PC-9 (cell line): ENCODE measurements at regions not wholly inside any gene's neighbourhood (a gene's known extent, or its start where the extent isn't known, plus 50 kb on each side); places are given as distances from the start of the nearest gene placed in this dataset.

Experiments used
- BruUV-seq: library from RNA; stranded (reverse); fragments of 400-500 nt; replicated peaks from 2 replicates; lab custom pipeline; 2021; lab: Mats Ljungman, UMichigan
- CTCF ChIA-PET: fragments of 300-600 bp; sonication (Branson Sonifier 250); formaldehyde crosslinking; loops from one replicate; lab custom pipeline; 2022; ENCODE audit warnings: antibody characterized with exemption; lab: Charles Lee
- POLR2A ChIA-PET: fragments of 300-600 bp; sonication (Branson Sonifier 250); formaldehyde crosslinking; loops from one replicate; lab custom pipeline; 2022; ENCODE audit warnings: antibody characterized with exemption; ENCODE audit not compliant: unreplicated experiment; lab: Charles Lee
- DNase-seq, 2 experiments: peaks; one replicate each; pipeline versions ENCODE4 v3.0.0 to v3.0.0-alpha.2; 2015 to 2022; ENCODE audit warnings: mixed read lengths in 1 of 2
- H2AFZ ChIP-seq: fragments of 200-600 bp; sonication (generic); 2 replicates; pipeline ENCODE4 v1.8.1; 2017; ENCODE audit warnings: antibody characterized with exemption
- H3F3A ChIP-seq: fragments of 200-600 bp; sonication (generic); 2 replicates; pipeline ENCODE4 v1.8.1; 2017; ENCODE audit warnings: antibody characterized with exemption, mild to moderate bottlenecking, low read depth; ENCODE audit not compliant: insufficient read depth
- H3K27ac ChIP-seq: fragments of 200-600 bp; sonication (generic); 2 replicates; pipeline ENCODE4 v1.6.1; 2016; ENCODE audit warnings: mixed run types
- H3K27me3 ChIP-seq: fragments of 200-600 bp; sonication (generic); 2 replicates; pipeline ENCODE4 v1.6.1; 2016; ENCODE audit warnings: low read depth, mixed run types; ENCODE audit not compliant: insufficient read depth
- H3K36me3 ChIP-seq: fragments of 200-600 bp; sonication (generic); 2 replicates; pipeline ENCODE4 v1.6.1; 2016; ENCODE audit warnings: low read depth, mixed run types
- H3K4me1 ChIP-seq: fragments of 200-600 bp; sonication (generic); replicated peaks from 2 replicates; pipeline ENCODE4 v1.6.1; 2016; ENCODE audit warnings: mixed run types; ENCODE audit not compliant: insufficient read depth
- H3K4me2 ChIP-seq: fragments of 200-600 bp; sonication (generic); 2 replicates; pipeline ENCODE4 v1.6.1; 2017; ENCODE audit warnings: mixed run types
- H3K4me3 ChIP-seq: fragments of 200-600 bp; sonication (generic); 2 replicates; pipeline ENCODE4 v1.6.1; 2016; ENCODE audit warnings: mixed run types
- H3K79me2 ChIP-seq: fragments of 200-600 bp; sonication (generic); 2 replicates; pipeline ENCODE4 v1.6.1; 2017; ENCODE audit warnings: low read depth, mixed run types
- H3K9me2 ChIP-seq: fragments of 200-600 bp; sonication (generic); 2 replicates; pipeline ENCODE4 v1.8.1; 2017; ENCODE audit warnings: mild to moderate bottlenecking; ENCODE audit not compliant: insufficient read depth
- H3K9me3 ChIP-seq: fragments of 200-600 bp; sonication (generic); 2 replicates; pipeline ENCODE4 v1.8.1; 2016; ENCODE audit warnings: low read depth; ENCODE audit not compliant: insufficient read depth
- H4K20me1 ChIP-seq: fragments of 200-600 bp; sonication (generic); 2 replicates; pipeline ENCODE4 v1.8.1; 2017; ENCODE audit not compliant: insufficient read depth
- EZH2 ChIP-seq: fragments of 200-600 bp; sonication (generic); IDR thresholded peaks from 2 replicates; pipeline ENCODE4 v1.8.0; 2017; ENCODE audit warnings: antibody characterized with exemption, low read depth
- intact Hi-C: fragments of 100-400 bp; cut with micrococcal nuclease; formaldehyde crosslinking; loops from one replicate; pipeline ENCODE4 v1.10.0; 2022; ENCODE audit not compliant: unreplicated experiment
- TF ChIP-seq, protein P1 (sequence below): fragments of 200-600 bp; sonication (generic); conservative IDR thresholded peaks from 2 replicates; pipeline ENCODE4 v1.6.1; 2017; ENCODE audit warnings: mixed run types, antibody characterized with exemption, mild to moderate bottlenecking, moderate library complexity

DNA sequence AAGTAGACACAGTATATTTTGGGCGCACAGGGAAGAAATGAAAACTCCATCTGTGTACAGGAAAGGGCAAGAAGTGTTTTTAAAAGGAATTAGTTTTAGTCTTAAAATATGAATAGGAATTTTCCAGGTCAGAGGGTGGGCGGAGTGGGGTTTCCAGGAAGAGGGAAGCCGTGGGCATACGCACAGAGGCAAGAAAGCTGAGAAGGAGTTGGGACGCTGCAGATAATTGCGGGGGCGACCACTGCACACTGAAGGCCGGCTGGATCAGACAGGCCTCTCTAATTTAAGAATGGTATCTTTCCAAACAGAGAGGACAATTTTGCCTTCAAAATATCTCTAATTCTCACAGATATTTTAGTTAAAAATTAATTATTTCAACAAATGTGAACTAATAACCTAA is 189.1 kb upstream of the INHBA start:
- ChIA-PET CTCF (no interaction called here), POLR2A (no interaction called here)
- H3K4me3 ChIP-seq, result no peak overlapping the region
- TF ChIP-seq, protein P1, sequence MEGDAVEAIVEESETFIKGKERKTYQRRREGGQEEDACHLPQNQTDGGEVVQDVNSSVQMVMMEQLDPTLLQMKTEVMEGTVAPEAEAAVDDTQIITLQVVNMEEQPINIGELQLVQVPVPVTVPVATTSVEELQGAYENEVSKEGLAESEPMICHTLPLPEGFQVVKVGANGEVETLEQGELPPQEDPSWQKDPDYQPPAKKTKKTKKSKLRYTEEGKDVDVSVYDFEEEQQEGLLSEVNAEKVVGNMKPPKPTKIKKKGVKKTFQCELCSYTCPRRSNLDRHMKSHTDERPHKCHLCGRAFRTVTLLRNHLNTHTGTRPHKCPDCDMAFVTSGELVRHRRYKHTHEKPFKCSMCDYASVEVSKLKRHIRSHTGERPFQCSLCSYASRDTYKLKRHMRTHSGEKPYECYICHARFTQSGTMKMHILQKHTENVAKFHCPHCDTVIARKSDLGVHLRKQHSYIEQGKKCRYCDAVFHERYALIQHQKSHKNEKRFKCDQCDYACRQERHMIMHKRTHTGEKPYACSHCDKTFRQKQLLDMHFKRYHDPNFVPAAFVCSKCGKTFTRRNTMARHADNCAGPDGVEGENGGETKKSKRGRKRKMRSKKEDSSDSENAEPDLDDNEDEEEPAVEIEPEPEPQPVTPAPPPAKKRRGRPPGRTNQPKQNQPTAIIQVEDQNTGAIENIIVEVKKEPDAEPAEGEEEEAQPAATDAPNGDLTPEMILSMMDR, result no peak
- no peak for TF ChIP-seq EZH2
- no peak overlapping the region for H3K27ac ChIP-seq
- no peaks in the 10 kb centered on the region for H3K79me2 ChIP-seq
- no peaks in the 10 kb centered on the region for H3F3A ChIP-seq
- H2AFZ ChIP-seq, result no peak overlapping the region
- no peaks in the 10 kb centered on the region for H3K9me3 ChIP-seq
- no peak overlapping the region for H3K4me2 ChIP-seq
- no TSS peak for BruUV-seq
- H3K36me3 ChIP-seq, result no peaks in the 10 kb centered on the region
- intact Hi-C loops, result no loop called here
- H3K9me2 ChIP-seq, result no peaks in the 10 kb centered on the region
- peak in 1 of 2 experiments; percentile 12 for DNase-seq
- H4K20me1 ChIP-seq, result no peaks in the 10 kb centered on the region
- no peaks in the 10 kb centered on the region for H3K4me1 ChIP-seq
- no peaks in the 10 kb centered on the region for H3K27me3 ChIP-seq

DNA sequence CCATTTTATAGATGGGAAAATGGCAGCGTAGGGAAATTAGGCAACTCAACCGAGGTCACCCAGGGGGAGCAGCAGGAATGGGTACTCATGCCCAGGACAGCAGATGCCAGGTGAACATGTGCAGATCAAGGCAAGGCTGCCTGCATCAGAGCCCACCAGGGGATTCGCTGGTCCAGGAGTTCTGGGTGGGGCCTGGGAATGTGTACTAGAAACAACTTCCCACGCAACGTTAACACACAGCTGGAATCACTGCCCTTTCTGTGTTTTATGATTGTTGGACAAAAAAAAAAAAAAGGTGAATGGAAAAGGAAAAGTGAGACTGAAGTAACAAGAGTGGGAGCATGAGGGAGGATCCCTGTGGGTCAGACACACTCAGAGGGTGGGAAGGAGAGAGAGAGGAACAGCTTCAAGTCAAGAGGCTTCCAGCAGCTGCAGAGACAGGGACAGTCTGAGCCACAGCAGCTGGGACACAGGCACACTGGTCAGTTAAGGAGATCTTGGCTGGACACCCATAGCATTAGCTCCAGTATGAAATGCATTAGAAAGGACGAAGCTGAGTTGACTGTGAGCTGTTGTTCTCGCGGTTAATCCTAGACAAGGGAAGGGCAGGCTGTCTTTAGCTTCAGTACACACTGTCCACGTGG is 187.9 kb upstream of the INHBA start:
- Histone ChIP-seq H3K9me2 (no peaks in the 10 kb centered on the region), H3K4me3 (no peak overlapping the region), H3K9me3 (no peaks in the 10 kb centered on the region), H3K79me2 (no peaks in the 10 kb centered on the region), H3K4me2 (no peak overlapping the region), H4K20me1 (no peaks in the 10 kb centered on the region), H3K36me3 (no peaks in the 10 kb centered on the region), H3K27ac (no peak overlapping the region), H3K4me1 (no peaks in the 10 kb centered on the region), H3F3A (no peaks in the 10 kb centered on the region), H3K27me3 (no peaks in the 10 kb centered on the region), H2AFZ (no peak overlapping the region)
- intact Hi-C loops, result no loop called here
- no TSS peak for BruUV-seq
- no peak for TF ChIP-seq EZH2
- TF ChIP-seq, protein P1, result no peak
- CTCF ChIA-PET, result no interaction called here
- POLR2A ChIA-PET, result no interaction called here
- peak in 1 of 2 experiments; percentile 23 for DNase-seq

DNA sequence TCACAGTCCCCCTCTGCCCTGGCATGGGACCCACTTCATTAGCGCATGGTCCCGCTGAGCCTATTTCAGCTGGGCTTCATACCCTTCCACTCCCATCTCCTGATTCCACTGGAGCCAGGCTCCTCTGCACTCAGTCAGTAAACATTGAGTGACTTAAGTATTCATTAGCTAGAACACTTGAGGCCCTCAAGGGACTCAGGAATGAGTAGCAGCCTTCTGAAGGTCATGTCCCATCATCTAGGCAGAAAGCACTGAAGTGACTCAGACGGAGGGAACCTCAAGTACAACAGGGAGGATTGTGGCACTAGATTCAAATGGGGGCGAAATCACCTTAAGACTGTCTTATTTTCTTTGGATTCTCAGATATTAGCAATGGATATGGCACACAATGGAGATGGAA is 186.6 kb upstream of the INHBA start:
- CTCF ChIA-PET, result no interaction called here
- no TSS peak for BruUV-seq
- TF ChIP-seq EZH2, result no peak
- TF ChIP-seq, protein P1, result no peak
- Histone ChIP-seq H3K4me2 (no peak overlapping the region), H3F3A (no peaks in the 10 kb centered on the region), H3K9me2 (no peaks in the 10 kb centered on the region), H2AFZ (no peak overlapping the region), H3K9me3 (no peaks in the 10 kb centered on the region), H3K27ac (no peak overlapping the region), H3K4me3 (no peak overlapping the region), H3K4me1 (no peaks in the 10 kb centered on the region), H3K27me3 (no peaks in the 10 kb centered on the region), H3K36me3 (no peaks in the 10 kb centered on the region), H3K79me2 (no peaks in the 10 kb centered on the region), H4K20me1 (no peaks in the 10 kb centered on the region)
- intact Hi-C loops, result no loop called here
- POLR2A ChIA-PET, result no interaction called here
- peak in 1 of 2 experiments; percentile 9 for DNase-seq
